HG02759 (cell line): ENCODE measurements at regions not wholly inside any gene's neighbourhood (a gene's known extent, or its start where the extent isn't known, plus 50 kb on each side); places are given as distances from the start of the nearest gene placed in this dataset.
"Not testable (repeated sequence)": the region's sequence is repeated elsewhere in the genome, so short reads cannot be mapped to it uniquely, and the experiment has no call there.

Experiments
- ATAC-seq: cut with Tn5 transposase; IDR thresholded peaks from one replicate; pipeline ENCODE4 v1.9.1; 2021; ENCODE audit warnings: mild to moderate bottlenecking, moderate library complexity; ENCODE audit not compliant: unreplicated experiment

- ATAC-seq: not testable (repeated sequence)
These were observed 4428.0 kb upstream of the TPTE start for GRCh38 chr21:6093419-6093818.

GRCh38 chr21:6093870-6094269 lies 4427.5 kb upstream of the TPTE start:
- not testable (repeated sequence) for ATAC-seq

- ATAC-seq: not testable (repeated sequence)
These were observed 4426.1 kb upstream of the TPTE start for GRCh38 chr21:6095304-6095703.

- ATAC-seq: not testable (repeated sequence)
These were observed 4424.6 kb upstream of the TPTE start for GRCh38 chr21:6096560-6097424.

GRCh38 chr21:6097736-6098135 lies 4423.6 kb upstream of the TPTE start:
- ATAC-seq: not testable (repeated sequence)

GRCh38 chr21:6098191-6098935 lies 4423.0 kb upstream of the TPTE start:
- not testable (repeated sequence) for ATAC-seq

- not testable (repeated sequence) for ATAC-seq
These were observed 4419.8 kb upstream of the TPTE start for GRCh38 chr21:6101588-6101987.

GRCh38 chr21:6104546-6104945 lies 4416.8 kb upstream of the TPTE start:
- not testable (repeated sequence) for ATAC-seq

- peak; percentile 29 for ATAC-seq
These were observed 4414.5 kb upstream of the TPTE start for GRCh38 chr21:6106686-6107567.

- not testable (repeated sequence) for ATAC-seq
These were observed 4412.5 kb upstream of the TPTE start for GRCh38 chr21:6108894-6109293.

GRCh38 chr21:6109774-6110173 lies 4411.6 kb upstream of the TPTE start:
- ATAC-seq: not testable (repeated sequence)

GRCh38 chr21:6110716-6111343 lies 4410.6 kb upstream of the TPTE start:
- ATAC-seq: peak; percentile 85

GRCh38 chr21:6111354-6111753 lies 4410.0 kb upstream of the TPTE start:
- peak; percentile 5 for ATAC-seq

GRCh38 chr21:6118336-6118735 lies 4403.0 kb upstream of the TPTE start:
- ATAC-seq: not testable (repeated sequence)

GRCh38 chr21:6120863-6121262 lies 4400.5 kb upstream of the TPTE start:
- ATAC-seq: not testable (repeated sequence)

- not testable (repeated sequence) for ATAC-seq
These were observed 4398.8 kb upstream of the TPTE start for GRCh38 chr21:6122629-6123028.

- ATAC-seq: not testable (repeated sequence)
These were observed 4398.2 kb upstream of the TPTE start for GRCh38 chr21:6123224-6123623.

GRCh38 chr21:6125549-6126240 lies 4395.7 kb upstream of the TPTE start:
- not testable (repeated sequence) for ATAC-seq

- ATAC-seq: peak; percentile 57
These were observed 4394.2 kb upstream of the TPTE start for GRCh38 chr21:6126976-6127732.
